Heart right ventricle (tissue), 16 donors: ENCODE measurements at regions not wholly inside any gene's neighbourhood (a gene's known extent, or its start where the extent isn't known, plus 50 kb on each side); places are given as distances from the start of the nearest gene placed in this dataset.

Experiments used
- ATAC-seq, 8 donors: fragments of 200-7000 bp; cut with Tn5 transposase; one replicate each; pipeline ENCODE4 v1.9.1; 2020; ENCODE audit warnings: mild to moderate bottlenecking in 8 of 8, moderate library complexity in 8 of 8, moderate number of reproducible peaks in 1 of 8
- DNase-seq, 2 donors: peaks; one replicate each; pipeline ENCODE4 v3.0.0-alpha.2; 2020
- H3K27ac ChIP-seq, 10 donors: fragments of 200-600 bp; sonication (generic) in 2 of 10; one replicate each; pipeline versions ENCODE4 v1.5.0 to v1.8.0; 2020 to 2022; ENCODE audit warnings: mild to moderate bottlenecking in 3 of 10
- H3K27me3 ChIP-seq, 7 donors: fragments of 200-600 bp; one replicate each; pipeline ENCODE4 v1.8.0; 2021 to 2022; ENCODE audit warnings: mild to moderate bottlenecking in 2 of 7
- H3K36me3 ChIP-seq, 9 donors: fragments of 200-600 bp; sonication (generic) in 1 of 9; one replicate each; pipeline versions ENCODE4 v1.5.0 to v1.8.0; 2020 to 2022; ENCODE audit warnings: mild to moderate bottlenecking in 2 of 9
- H3K4me1 ChIP-seq, 9 donors: fragments of 200-600 bp; sonication (generic) in 1 of 9; one replicate each; pipeline versions ENCODE4 v1.5.0 to v1.8.0; 2020 to 2022; ENCODE audit warnings: mild to moderate bottlenecking in 4 of 9
- H3K4me3 ChIP-seq, 10 donors: fragments of 200-600 bp; sonication (generic) in 2 of 10; one replicate each; pipeline versions ENCODE4 v1.5.0 to v1.8.0; 2020 to 2022; ENCODE audit warnings: mild to moderate bottlenecking in 7 of 10, moderate library complexity in 2 of 10
- H3K9me3 ChIP-seq, 11 donors: fragments of 200-600 bp in 10 of 11; sonication (generic) in 2 of 11; one replicate each; pipeline versions ENCODE4 v1.5.0 to v1.8.0; 2013 to 2022; ENCODE audit warnings: mild to moderate bottlenecking in 2 of 11, control low read depth in 1 of 11, moderate library complexity in 1 of 11
- CTCF ChIP-seq, 9 donors: fragments of 200-600 bp; sonication (generic) in 2 of 9; IDR thresholded peaks; one replicate each; pipeline versions ENCODE4 v1.5.0 to v1.8.0; 2021 to 2022; ENCODE audit warnings: antibody characterized with exemption in 9 of 9, mild to moderate bottlenecking in 5 of 9, moderate library complexity in 1 of 9
- WGBS, 2 donors: extraction: QIAGEN DNeasy Blood & Tissue Kit; methylation state at CpG; one replicate each; pipeline ENCODE4 v1.1.7; 2013; ENCODE audit warnings: inconsistent platforms in 1 of 2; 5-methylcytosine and 5-hydroxymethylcytosine counted together
- intact Hi-C, 10 donors: fragments of 100-400 bp; cut with DNase I; formaldehyde crosslinking; loops; one replicate each; pipeline versions ENCODE4 v1.11.1 to v1.14.2; 2022
- donor health status: Arrhythmogenic right ventricular cardiomyopathy.
- donor health status: ischemic (EF 13 %, LVEDD 7.1; RV severe dilation, severe dysfunction).
- donor health status: healthy with polysubstance abuse.
- donor health status: DM: no; HTN: yes; CAD: no.
- donor health status: DM: no; HTN: no; CAD: no.
- donor health status: ischemic (EF 25% LVEDD 6.9; RV normal size, moderate dysfunction).
- donor health status: ischemic (EF 25% LVEDD 5.7; RV mildly dilated, moderate dysfunction).
- donor health status: healthy.
- donor health status: DM: yes; HTN: yes; CAD: no.
- donor health status: Ischemic cardiomyopathy.
- donor health status: ischemic (EF 35%, LVEDD 5.7; RV mildly dilated, moderate dysfunction).
- donor health status: nonischemic (EF 11% LVEDD 7.7; RV severe dilation, severe dysfunction).
- donor health status: DM: yes; HTN: yes; CAD: no.
- donor health status: PGD.
- donor health status: ischemic (EF 29% LVEDD 5.4; RV normal size, mild dysfunction).
- donor health status: nonischemic (EF 23%, LVEDD 6.1; RV moderate dilation, normal function).

DNA sequence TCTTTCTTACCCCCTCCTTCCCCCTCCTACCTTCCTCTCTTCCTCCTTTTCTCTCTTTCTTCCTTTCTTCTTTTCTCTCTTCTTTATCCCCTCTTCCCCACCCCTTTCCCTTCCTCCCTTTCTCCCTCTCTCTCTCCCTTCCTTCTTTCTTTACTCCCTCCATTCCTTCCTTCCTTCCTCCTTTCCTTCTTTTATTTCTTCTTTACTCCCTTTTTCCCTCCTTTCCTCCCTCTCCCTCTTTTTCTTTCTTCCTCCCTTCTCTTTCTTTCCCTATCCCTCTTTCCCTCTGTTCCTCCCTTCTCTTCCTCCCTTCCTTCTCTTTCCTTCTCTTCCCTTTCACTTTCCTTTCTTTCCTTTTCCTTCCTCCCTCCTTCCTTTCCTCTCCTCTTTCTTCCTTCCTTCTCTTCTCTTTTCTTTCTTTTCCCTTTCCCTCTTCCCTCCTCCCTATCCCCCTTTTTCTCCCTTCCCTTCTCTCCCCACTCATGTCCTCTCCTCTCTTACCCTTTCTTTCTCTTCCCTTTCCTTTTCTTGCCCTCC lies 302.3 kb upstream of the TBX3 start:
- no peak for ATAC-seq
- no peak for DNase-seq
- peaks cover 0 to 10% (median 0%) of the 10 kb centered on the region in 11 donors for H3K9me3 ChIP-seq
- no peak overlapping the region for H3K4me3 ChIP-seq
- no peak for TF ChIP-seq CTCF (IDR thresholded peaks at IDR 0.05)
- peaks cover 0 to 4% (median 0%) of the 10 kb centered on the region in 7 donors for H3K27me3 ChIP-seq
- H3K36me3 ChIP-seq, result no peaks in the 10 kb centered on the region
- no peaks in the 10 kb centered on the region for H3K4me1 ChIP-seq
- intact Hi-C loops, result no loop called here
- no peak overlapping the region for H3K27ac ChIP-seq

DNA sequence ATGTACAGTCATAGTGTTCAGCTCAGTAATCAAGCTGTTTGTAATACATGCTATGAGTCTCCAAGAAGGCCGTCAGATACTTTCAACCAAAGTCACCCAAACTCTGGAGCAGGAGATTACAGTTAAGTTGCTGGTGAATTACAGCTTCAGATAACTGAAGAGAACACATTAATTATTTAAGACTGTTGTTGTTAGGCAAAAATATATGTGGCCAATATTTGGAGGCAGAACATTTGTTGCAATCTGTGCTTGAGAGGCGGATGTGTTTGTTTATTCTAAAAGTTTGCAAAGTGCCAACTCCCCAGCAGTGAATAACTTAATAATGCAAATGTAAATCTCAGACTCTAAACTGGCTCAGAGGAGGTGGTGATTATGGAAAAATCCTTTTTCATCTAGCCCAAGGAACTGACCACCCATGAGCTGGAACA lies 300.7 kb upstream of the TBX3 start:
- no peak for TF ChIP-seq CTCF (IDR thresholded peaks at IDR 0.05)
- Histone ChIP-seq H3K4me1 (no peaks in the 10 kb centered on the region), H3K4me3 (no peak overlapping the region), H3K36me3 (no peaks in the 10 kb centered on the region), H3K27me3 (peaks cover 0 to 4% (median 0%) of the 10 kb centered on the region in 7 donors), H3K9me3 (peaks cover 0 to 10% (median 0%) of the 10 kb centered on the region in 11 donors), H3K27ac (no peak overlapping the region)
- DNase-seq (no peak), ATAC-seq (no peak)
- intact Hi-C loops, result no loop called here
- WGBS, 2 donors, result 90 to 93% methylated on average over 2 of the region's 2 CpGs

- no peaks in the 10 kb centered on the region for H3K4me1 ChIP-seq
- no peak for ATAC-seq
- TF ChIP-seq CTCF (IDR thresholded peaks at IDR 0.05), result no peak
- no peak overlapping the region for H3K27ac ChIP-seq
- peaks cover 0 to 4% (median 0%) of the 10 kb centered on the region in 7 donors for H3K27me3 ChIP-seq
- no peak for DNase-seq
- 55 to 58% methylated on average over 2 of the region's 2 CpGs for WGBS, 2 donors
- no peak overlapping the region for H3K4me3 ChIP-seq
- intact Hi-C loops, result no loop called here
- H3K36me3 ChIP-seq, result no peaks in the 10 kb centered on the region
- peaks cover 0 to 10% (median 0%) of the 10 kb centered on the region in 11 donors for H3K9me3 ChIP-seq
These were observed 298.8 kb upstream of the TBX3 start for GRCh38 chr12:114982760-114983159.

DNA sequence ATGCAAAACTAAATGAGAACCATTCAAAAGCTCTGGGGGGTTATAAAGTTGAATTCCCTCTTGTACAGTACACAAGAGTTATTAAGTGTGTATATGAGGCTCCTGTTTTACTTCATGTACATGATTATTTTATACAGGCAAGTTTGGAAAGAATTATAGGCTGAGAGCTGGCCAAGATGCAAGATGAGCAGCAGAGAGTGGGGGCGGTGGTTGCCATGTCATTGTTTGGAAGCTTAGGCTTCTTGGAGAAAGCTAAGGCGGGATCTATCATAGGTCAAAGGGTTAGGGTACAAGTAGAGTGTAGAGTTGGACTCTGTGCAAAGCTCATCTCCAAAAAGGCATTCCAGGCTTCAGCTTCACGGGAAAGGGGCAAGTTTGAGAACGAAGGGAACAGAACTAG lies 297.1 kb upstream of the TBX3 start:
- TF ChIP-seq CTCF (IDR thresholded peaks at IDR 0.05), result no peak
- Histone ChIP-seq H3K9me3 (peaks cover 0 to 10% (median 0%) of the 10 kb centered on the region in 11 donors), H3K36me3 (no peaks in the 10 kb centered on the region), H3K27ac (no peak overlapping the region), H3K4me1 (no peaks in the 10 kb centered on the region), H3K27me3 (no peaks in the 10 kb centered on the region), H3K4me3 (no peak overlapping the region)
- DNase-seq (no peak), ATAC-seq (no peak)
- WGBS, 2 donors, result 81 to 86% methylated on average over 4 of the region's 4 CpGs
- intact Hi-C loops, result no loop called here
